22Rv1 (cell line): ENCODE measurements at regions not wholly inside any gene's neighbourhood (a gene's known extent, or its start where the extent isn't known, plus 50 kb on each side); places are given as distances from the start of the nearest gene placed in this dataset.

Source experiments
- CTCF ChIP-seq: fragments of 450-650 bp; IDR thresholded peaks from 2 replicates; pipeline ENCODE4 v1.5.1; 2017; ENCODE audit warnings: mild to moderate bottlenecking
- ZFX ChIP-seq: fragments of 450-650 bp; IDR thresholded peaks from 2 replicates; pipeline ENCODE4 v1.6.1; 2017; ENCODE audit warnings: antibody characterized with exemption, borderline replicate concordance

- TF ChIP-seq CTCF (no peak), ZFX (no peak)
These were observed 242.8 kb upstream of the RBMS1 start for GRCh38 chr2:160736148-160737028.
